ENCODE measurements at regions not wholly inside any gene's neighbourhood (a gene's known extent, or its start where the extent isn't known, plus 50 kb on each side); places are given as distances from the start of the nearest gene placed in this dataset.

- TF ChIP-seq REST (IDR thresholded peaks at IDR 0.05; ENCODE audit: borderline replicate concordance) (no peak), REST (CRISPR knock-in tag; IDR thresholded peaks at IDR 0.05; ENCODE audit: low read depth) (no peak), PRDM10 (IDR thresholded peaks at IDR 0.05; ENCODE audit: partially characterized antibody) (no peak), ETV1 (tag; conservative IDR thresholded peaks at IDR 0.05; ENCODE audit: low read depth) (no peak), SLC30A9 (CRISPR knock-in tag; IDR thresholded peaks at IDR 0.05) (no peak), IRF1 (CRISPR knock-in tag; IDR thresholded peaks at IDR 0.05; ENCODE audit: borderline replicate concordance) (no peak), ZNF407 (IDR thresholded peaks at IDR 0.05; ENCODE audit: low read depth) (no peak)
These were observed 107.4 kb downstream of the SLC25A47 start (continued) for GRCh38 chr14:100430571-100430970.
